Testis (tissue), 2 donors: ENCODE measurements at regions not wholly inside any gene's neighbourhood (a gene's known extent, or its start where the extent isn't known, plus 50 kb on each side); places are given as distances from the start of the nearest gene placed in this dataset.

Experiments
- POLR2A ChIP-seq: fragments of 450-650 bp; IDR thresholded peaks from one replicate; pipeline ENCODE4 v1.6.1; 2017; ENCODE audit warnings: antibody characterized with exemption, mild to moderate bottlenecking, moderate library complexity
- TF ChIP-seq, protein P1 (sequence below), 3 experiments: fragments of 450-650 bp in 2 of 3; fragments of 200-600 bp in 1 of 3; sonication (generic) in 1 of 3; IDR thresholded peaks; one replicate each; pipeline ENCODE4 v1.5.1; 2016 to 2019; ENCODE audit warnings: antibody characterized with exemption in 3 of 3, mild to moderate bottlenecking in 2 of 3, moderate library complexity in 1 of 3

DNA sequence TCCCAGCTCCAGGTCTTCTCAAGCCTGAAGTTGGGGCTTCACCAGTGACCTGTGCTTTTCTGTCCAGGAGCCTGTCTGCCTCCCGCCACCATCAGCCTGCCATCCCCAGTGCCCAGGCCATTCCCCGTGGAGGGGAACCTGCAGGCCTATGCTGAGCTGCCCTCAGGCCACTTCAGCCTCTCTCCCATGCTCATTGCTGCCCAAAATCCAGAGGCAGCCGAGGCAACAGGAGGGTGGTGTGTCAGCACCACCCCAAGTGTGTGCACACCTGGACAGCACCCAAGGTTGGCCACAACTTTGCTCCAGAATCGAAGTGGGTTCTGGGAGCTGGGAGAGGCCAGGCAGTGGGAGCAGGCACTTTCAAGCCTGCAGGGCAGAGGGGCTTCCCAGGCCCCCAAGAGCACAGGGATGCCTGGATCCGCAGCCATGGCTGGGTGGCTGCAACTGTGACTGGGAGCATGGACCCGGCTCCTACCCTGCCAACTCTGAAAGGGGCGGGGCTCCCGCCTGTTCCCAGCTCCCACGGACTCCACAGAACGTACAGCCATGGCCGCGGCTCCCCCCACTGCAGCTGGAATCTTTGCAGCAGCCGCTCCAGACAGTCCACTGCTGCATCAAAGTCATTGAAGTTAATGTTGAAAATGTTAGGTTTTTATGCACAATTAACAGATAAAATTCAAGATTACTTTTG lies 1747.0 kb downstream of the OLFM4 start:
- no peak for TF ChIP-seq POLR2A
- TF ChIP-seq, protein P1, sequence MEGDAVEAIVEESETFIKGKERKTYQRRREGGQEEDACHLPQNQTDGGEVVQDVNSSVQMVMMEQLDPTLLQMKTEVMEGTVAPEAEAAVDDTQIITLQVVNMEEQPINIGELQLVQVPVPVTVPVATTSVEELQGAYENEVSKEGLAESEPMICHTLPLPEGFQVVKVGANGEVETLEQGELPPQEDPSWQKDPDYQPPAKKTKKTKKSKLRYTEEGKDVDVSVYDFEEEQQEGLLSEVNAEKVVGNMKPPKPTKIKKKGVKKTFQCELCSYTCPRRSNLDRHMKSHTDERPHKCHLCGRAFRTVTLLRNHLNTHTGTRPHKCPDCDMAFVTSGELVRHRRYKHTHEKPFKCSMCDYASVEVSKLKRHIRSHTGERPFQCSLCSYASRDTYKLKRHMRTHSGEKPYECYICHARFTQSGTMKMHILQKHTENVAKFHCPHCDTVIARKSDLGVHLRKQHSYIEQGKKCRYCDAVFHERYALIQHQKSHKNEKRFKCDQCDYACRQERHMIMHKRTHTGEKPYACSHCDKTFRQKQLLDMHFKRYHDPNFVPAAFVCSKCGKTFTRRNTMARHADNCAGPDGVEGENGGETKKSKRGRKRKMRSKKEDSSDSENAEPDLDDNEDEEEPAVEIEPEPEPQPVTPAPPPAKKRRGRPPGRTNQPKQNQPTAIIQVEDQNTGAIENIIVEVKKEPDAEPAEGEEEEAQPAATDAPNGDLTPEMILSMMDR (IDR thresholded peaks at IDR 0.05) = no peak
